HFF-Myc (cell line): ENCODE measurements at regions not wholly inside any gene's neighbourhood (a gene's known extent, or its start where the extent isn't known, plus 50 kb on each side); places are given as distances from the start of the nearest gene placed in this dataset.

Experiments
- DNase-seq: peaks from one replicate; pipeline ENCODE4 v3.0.0-alpha.2; 2011; ENCODE audit warnings: low read depth; ENCODE audit errors: extremely low read depth
- H3K4me3 ChIP-seq: replicated peaks from 2 replicates; pipeline ENCODE4 v1.5.1; 2011; ENCODE audit warnings: low read depth, mild to moderate bottlenecking, control low read depth, low read length
- CTCF ChIP-seq: IDR thresholded peaks from 2 replicates; pipeline ENCODE4 v1.5.1; 2012; ENCODE audit warnings: mild to moderate bottlenecking, low read depth, low read length, control low read depth; ENCODE audit errors: missing control alignments

- H3K4me3 ChIP-seq = no peak overlapping the region
- no peak for TF ChIP-seq CTCF
- no peak for DNase-seq
Observed at GRCh38 chr14:30084811-30085210, 157.2 kb upstream of the PRKD1 start.

GRCh38 chr14:30085943-30086342, 158.3 kb upstream of the PRKD1 start:
- no peak for TF ChIP-seq CTCF
- no peak for DNase-seq
- H3K4me3 ChIP-seq = no peak overlapping the region

GRCh38 chr14:30088620-30089019, 161.0 kb upstream of the PRKD1 start:
- no peak for DNase-seq
- H3K4me3 ChIP-seq = no peak overlapping the region
- TF ChIP-seq CTCF = no peak

GRCh38 chr14:30108975-30109700, 181.5 kb upstream of the PRKD1 start:
- no peak for TF ChIP-seq CTCF
- DNase-seq = no peak

GRCh38 chr14:30114051-30114450, 186.4 kb upstream of the PRKD1 start:
- DNase-seq = no peak
- no peak overlapping the region for H3K4me3 ChIP-seq
- no peak for TF ChIP-seq CTCF

More at GRCh38 chr14:30108975-30109700, 181.5 kb upstream of the PRKD1 start:
- no peak overlapping the region for H3K4me3 ChIP-seq

- no peak overlapping the region for H3K4me3 ChIP-seq
Observed at GRCh38 chr14:30115756-30116155, 188.1 kb upstream of the PRKD1 start.

More at GRCh38 chr14:30115756-30116155, 188.1 kb upstream of the PRKD1 start:
- DNase-seq = no peak
- TF ChIP-seq CTCF = no peak
